Ishikawa (cell line): ENCODE measurements at regions not wholly inside any gene's neighbourhood (a gene's known extent, or its start where the extent isn't known, plus 50 kb on each side); places are given as distances from the start of the nearest gene placed in this dataset.

Source experiments
- CEBPB ChIP-seq: IDR thresholded peaks from 2 replicates; pipeline ENCODE4 v1.6.1; 2012
- CREB1 ChIP-seq: IDR thresholded peaks from 2 replicates; pipeline ENCODE4 v1.6.1; 2012; ENCODE audit warnings: low read depth
- EGR1 ChIP-seq: IDR thresholded peaks from 2 replicates; pipeline ENCODE4 v1.6.1; 2012
- EP300 ChIP-seq: IDR thresholded peaks from 2 replicates; pipeline ENCODE4 v1.6.1; 2012; ENCODE audit warnings: borderline replicate concordance
- FOXM1 ChIP-seq: IDR thresholded peaks from 2 replicates; pipeline ENCODE4 v1.6.1; 2012; ENCODE audit warnings: low read depth, borderline replicate concordance
- NFIC ChIP-seq: IDR thresholded peaks from 2 replicates; pipeline ENCODE4 v1.6.1; 2012
- RAD21 ChIP-seq: IDR thresholded peaks from 2 replicates; pipeline ENCODE4 v1.6.1; 2012; ENCODE audit warnings: low read depth
- TAF1 ChIP-seq: IDR thresholded peaks from 2 replicates; pipeline ENCODE4 v1.6.1; 2012; ENCODE audit warnings: low read depth, mild to moderate bottlenecking
- TCF12 ChIP-seq: IDR thresholded peaks from 2 replicates; pipeline ENCODE4 v1.6.1; 2012; ENCODE audit warnings: low read depth
- TEAD4 ChIP-seq: IDR thresholded peaks from 2 replicates; pipeline ENCODE4 v1.6.1; 2012
- YY1 ChIP-seq: IDR thresholded peaks from 2 replicates; pipeline ENCODE4 v1.6.1; 2012; ENCODE audit warnings: low read depth
- ZBTB7A ChIP-seq: IDR thresholded peaks from 2 replicates; pipeline ENCODE4 v1.6.1; 2012; ENCODE audit warnings: low read depth
- TF ChIP-seq, protein P1 (sequence below): IDR thresholded peaks from 2 replicates; pipeline ENCODE4 v1.6.1; 2012; ENCODE audit warnings: low read depth, mild to moderate bottlenecking
- TF ChIP-seq, protein P2 (sequence below): IDR thresholded peaks from 2 replicates; pipeline ENCODE4 v1.6.1; 2012
- TF ChIP-seq, protein P3 (sequence below): IDR thresholded peaks from 2 replicates; pipeline ENCODE4 v1.6.1; 2012

DNA sequence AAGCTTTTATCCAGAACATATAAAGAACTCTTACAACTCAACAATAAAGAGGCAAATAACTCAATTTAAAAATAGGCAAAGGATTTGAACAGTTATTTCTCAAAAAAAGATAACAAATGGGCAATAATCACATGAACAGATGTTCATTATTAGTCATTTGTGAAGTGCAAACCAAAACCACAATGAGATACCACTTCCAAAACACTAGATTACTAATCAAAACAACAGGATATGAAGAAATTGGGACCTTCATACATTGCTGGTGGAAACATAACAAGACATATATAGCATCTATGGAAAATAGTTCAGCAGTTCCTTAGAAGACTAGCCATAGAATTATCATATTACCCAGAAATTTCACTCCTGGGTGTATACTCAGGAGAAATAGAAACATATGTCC lies 224.6 kb downstream of the FBXO8 start:
- TF ChIP-seq TAF1 (no peak), RAD21 (no peak), NFIC (no peak), ZBTB7A (no peak), EGR1 (no peak), YY1 (no peak), EP300 (no peak), CREB1 (no peak), FOXM1 (no peak)
- TF ChIP-seq, protein P1, sequence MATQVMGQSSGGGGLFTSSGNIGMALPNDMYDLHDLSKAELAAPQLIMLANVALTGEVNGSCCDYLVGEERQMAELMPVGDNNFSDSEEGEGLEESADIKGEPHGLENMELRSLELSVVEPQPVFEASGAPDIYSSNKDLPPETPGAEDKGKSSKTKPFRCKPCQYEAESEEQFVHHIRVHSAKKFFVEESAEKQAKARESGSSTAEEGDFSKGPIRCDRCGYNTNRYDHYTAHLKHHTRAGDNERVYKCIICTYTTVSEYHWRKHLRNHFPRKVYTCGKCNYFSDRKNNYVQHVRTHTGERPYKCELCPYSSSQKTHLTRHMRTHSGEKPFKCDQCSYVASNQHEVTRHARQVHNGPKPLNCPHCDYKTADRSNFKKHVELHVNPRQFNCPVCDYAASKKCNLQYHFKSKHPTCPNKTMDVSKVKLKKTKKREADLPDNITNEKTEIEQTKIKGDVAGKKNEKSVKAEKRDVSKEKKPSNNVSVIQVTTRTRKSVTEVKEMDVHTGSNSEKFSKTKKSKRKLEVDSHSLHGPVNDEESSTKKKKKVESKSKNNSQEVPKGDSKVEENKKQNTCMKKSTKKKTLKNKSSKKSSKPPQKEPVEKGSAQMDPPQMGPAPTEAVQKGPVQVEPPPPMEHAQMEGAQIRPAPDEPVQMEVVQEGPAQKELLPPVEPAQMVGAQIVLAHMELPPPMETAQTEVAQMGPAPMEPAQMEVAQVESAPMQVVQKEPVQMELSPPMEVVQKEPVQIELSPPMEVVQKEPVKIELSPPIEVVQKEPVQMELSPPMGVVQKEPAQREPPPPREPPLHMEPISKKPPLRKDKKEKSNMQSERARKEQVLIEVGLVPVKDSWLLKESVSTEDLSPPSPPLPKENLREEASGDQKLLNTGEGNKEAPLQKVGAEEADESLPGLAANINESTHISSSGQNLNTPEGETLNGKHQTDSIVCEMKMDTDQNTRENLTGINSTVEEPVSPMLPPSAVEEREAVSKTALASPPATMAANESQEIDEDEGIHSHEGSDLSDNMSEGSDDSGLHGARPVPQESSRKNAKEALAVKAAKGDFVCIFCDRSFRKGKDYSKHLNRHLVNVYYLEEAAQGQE: no peak
- TF ChIP-seq, protein P2, sequence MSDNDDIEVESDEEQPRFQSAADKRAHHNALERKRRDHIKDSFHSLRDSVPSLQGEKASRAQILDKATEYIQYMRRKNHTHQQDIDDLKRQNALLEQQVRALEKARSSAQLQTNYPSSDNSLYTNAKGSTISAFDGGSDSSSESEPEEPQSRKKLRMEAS: no peak
- TF ChIP-seq, protein P3, sequence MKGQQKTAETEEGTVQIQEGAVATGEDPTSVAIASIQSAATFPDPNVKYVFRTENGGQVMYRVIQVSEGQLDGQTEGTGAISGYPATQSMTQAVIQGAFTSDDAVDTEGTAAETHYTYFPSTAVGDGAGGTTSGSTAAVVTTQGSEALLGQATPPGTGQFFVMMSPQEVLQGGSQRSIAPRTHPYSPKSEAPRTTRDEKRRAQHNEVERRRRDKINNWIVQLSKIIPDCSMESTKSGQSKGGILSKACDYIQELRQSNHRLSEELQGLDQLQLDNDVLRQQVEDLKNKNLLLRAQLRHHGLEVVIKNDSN: no peak

DNA sequence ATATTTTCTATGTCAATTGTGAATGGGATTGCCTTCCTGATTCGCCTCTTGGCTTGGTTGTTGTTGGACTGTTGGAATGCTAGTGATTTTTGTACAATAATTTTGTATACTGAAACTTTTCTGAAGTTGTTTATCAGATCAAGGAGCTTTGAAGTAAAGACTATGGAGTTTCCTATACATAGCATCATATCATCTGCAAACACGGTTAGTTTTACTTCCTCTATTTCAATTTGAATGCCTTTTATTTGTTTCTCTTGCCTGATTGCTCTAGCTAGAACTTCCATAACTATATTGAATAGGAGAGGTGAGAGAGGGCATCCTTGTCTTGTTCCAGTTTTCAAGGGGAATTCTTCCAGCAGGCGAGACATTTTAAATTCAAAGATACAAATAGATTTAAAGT lies 226.5 kb downstream of the FBXO8 start:
- TF ChIP-seq TEAD4 (no peak), CEBPB (no peak), YY1 (no peak), FOXM1 (no peak), TCF12 (no peak), TAF1 (no peak), CREB1 (no peak)
- TF ChIP-seq, protein P3: no peak

GRCh38 chr4:174055344-174055743 lies 228.1 kb downstream of the FBXO8 start:
- TF ChIP-seq CREB1: no peak
- no peak for TF ChIP-seq ZBTB7A
- TF ChIP-seq YY1: no peak
- no peak for TF ChIP-seq FOXM1
- no peak for TF ChIP-seq CEBPB
- TF ChIP-seq EP300: no peak
- TF ChIP-seq, protein P2: no peak
- no peak for TF ChIP-seq RAD21

DNA sequence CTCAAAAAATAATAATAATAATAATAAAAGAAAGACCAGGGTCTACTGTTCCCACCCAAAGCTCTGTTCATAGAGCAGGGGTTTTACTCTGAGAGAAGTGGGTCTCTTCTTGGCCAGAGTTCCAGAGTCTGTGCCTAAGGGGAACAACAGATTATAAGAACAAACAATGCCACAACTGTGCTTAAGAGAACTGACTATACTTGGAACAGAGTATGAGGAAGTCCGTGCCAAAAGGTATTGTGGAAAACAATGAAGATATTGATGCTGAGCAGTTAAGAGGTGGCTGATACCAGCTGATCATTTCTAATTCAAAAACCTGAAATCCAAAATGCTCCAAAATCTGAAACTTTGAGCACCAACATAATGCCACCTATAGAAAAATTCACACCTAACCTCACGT lies 229.6 kb downstream of the FBXO8 start:
- TF ChIP-seq, protein P2: no peak
- TF ChIP-seq FOXM1 (no peak), CREB1 (no peak), RAD21 (no peak), EGR1 (no peak), CEBPB (no peak), TAF1 (no peak), TEAD4 (no peak)
- TF ChIP-seq, protein P3: no peak
- TF ChIP-seq, protein P1: no peak

- TF ChIP-seq TCF12: no peak
- no peak for TF ChIP-seq ZBTB7A
- TF ChIP-seq, protein P3: no peak
- TF ChIP-seq TEAD4: no peak
- no peak for TF ChIP-seq FOXM1
- no peak for TF ChIP-seq CEBPB
- no peak for TF ChIP-seq CREB1
- TF ChIP-seq TAF1: no peak
- no peak for TF ChIP-seq NFIC
- TF ChIP-seq, protein P2: no peak
- TF ChIP-seq RAD21: no peak
- TF ChIP-seq YY1: no peak
- no peak for TF ChIP-seq EGR1
- TF ChIP-seq EP300: no peak
- TF ChIP-seq, protein P1: no peak
Observed at GRCh38 chr4:174047363-174047762, 236.1 kb downstream of the FBXO8 start.
